GM12864 (cell line): ENCODE measurements at regions not wholly inside any gene's neighbourhood (a gene's known extent, or its start where the extent isn't known, plus 50 kb on each side); places are given as distances from the start of the nearest gene placed in this dataset.

Experiments used
- DNase-seq: peaks from one replicate; pipeline ENCODE4 v3.0.0-alpha.2; 2011; ENCODE audit warnings: low read depth
- H3K4me3 ChIP-seq: 2 replicates; pipeline ENCODE4 v1.5.1; 2011; ENCODE audit warnings: mild to moderate bottlenecking, low read depth, low read length, control low read depth
- CTCF ChIP-seq: IDR thresholded peaks from 2 replicates; pipeline ENCODE4 v1.5.1; 2011; ENCODE audit warnings: low read depth, mild to moderate bottlenecking, moderate library complexity, low read length, control low read depth, inconsistent platforms; ENCODE audit errors: missing control alignments

GRCh38 chr9:115374724-115375268 lies 256.8 kb upstream of the TNC start:
- H3K4me3 ChIP-seq = no peak overlapping the region
- TF ChIP-seq CTCF = no peak
- DNase-seq = no peak

GRCh38 chr9:115378241-115378640 lies 260.3 kb upstream of the TNC start:
- DNase-seq = no peak
- no peak overlapping the region for H3K4me3 ChIP-seq
- TF ChIP-seq CTCF = no peak

GRCh38 chr9:115378758-115379157 lies 260.8 kb upstream of the TNC start:
- H3K4me3 ChIP-seq = no peak overlapping the region
- no peak for TF ChIP-seq CTCF
- no peak for DNase-seq

GRCh38 chr9:115379719-115380118 lies 261.8 kb upstream of the TNC start:
- no peak for TF ChIP-seq CTCF

GRCh38 chr9:115382865-115383264 lies 264.9 kb upstream of the TNC start:
- DNase-seq = no peak
- TF ChIP-seq CTCF = no peak
- H3K4me3 ChIP-seq = no peak overlapping the region

More at GRCh38 chr9:115379719-115380118, 261.8 kb upstream of the TNC start:
- no peak for DNase-seq
- no peak overlapping the region for H3K4me3 ChIP-seq

- no peak overlapping the region for H3K4me3 ChIP-seq
- DNase-seq = no peak
- TF ChIP-seq CTCF = no peak
Measured at GRCh38 chr9:115385383-115386122, 267.6 kb upstream of the TNC start.
